ENCODE measurements at regions not wholly inside any gene's neighbourhood (a gene's known extent, or its start where the extent isn't known, plus 50 kb on each side); places are given as distances from the start of the nearest gene placed in this dataset.

GRCh38 chr3:56998076-56998529 is 62.4 kb upstream of the SPATA12 start (continued):
- TF ChIP-seq, protein P1, sequence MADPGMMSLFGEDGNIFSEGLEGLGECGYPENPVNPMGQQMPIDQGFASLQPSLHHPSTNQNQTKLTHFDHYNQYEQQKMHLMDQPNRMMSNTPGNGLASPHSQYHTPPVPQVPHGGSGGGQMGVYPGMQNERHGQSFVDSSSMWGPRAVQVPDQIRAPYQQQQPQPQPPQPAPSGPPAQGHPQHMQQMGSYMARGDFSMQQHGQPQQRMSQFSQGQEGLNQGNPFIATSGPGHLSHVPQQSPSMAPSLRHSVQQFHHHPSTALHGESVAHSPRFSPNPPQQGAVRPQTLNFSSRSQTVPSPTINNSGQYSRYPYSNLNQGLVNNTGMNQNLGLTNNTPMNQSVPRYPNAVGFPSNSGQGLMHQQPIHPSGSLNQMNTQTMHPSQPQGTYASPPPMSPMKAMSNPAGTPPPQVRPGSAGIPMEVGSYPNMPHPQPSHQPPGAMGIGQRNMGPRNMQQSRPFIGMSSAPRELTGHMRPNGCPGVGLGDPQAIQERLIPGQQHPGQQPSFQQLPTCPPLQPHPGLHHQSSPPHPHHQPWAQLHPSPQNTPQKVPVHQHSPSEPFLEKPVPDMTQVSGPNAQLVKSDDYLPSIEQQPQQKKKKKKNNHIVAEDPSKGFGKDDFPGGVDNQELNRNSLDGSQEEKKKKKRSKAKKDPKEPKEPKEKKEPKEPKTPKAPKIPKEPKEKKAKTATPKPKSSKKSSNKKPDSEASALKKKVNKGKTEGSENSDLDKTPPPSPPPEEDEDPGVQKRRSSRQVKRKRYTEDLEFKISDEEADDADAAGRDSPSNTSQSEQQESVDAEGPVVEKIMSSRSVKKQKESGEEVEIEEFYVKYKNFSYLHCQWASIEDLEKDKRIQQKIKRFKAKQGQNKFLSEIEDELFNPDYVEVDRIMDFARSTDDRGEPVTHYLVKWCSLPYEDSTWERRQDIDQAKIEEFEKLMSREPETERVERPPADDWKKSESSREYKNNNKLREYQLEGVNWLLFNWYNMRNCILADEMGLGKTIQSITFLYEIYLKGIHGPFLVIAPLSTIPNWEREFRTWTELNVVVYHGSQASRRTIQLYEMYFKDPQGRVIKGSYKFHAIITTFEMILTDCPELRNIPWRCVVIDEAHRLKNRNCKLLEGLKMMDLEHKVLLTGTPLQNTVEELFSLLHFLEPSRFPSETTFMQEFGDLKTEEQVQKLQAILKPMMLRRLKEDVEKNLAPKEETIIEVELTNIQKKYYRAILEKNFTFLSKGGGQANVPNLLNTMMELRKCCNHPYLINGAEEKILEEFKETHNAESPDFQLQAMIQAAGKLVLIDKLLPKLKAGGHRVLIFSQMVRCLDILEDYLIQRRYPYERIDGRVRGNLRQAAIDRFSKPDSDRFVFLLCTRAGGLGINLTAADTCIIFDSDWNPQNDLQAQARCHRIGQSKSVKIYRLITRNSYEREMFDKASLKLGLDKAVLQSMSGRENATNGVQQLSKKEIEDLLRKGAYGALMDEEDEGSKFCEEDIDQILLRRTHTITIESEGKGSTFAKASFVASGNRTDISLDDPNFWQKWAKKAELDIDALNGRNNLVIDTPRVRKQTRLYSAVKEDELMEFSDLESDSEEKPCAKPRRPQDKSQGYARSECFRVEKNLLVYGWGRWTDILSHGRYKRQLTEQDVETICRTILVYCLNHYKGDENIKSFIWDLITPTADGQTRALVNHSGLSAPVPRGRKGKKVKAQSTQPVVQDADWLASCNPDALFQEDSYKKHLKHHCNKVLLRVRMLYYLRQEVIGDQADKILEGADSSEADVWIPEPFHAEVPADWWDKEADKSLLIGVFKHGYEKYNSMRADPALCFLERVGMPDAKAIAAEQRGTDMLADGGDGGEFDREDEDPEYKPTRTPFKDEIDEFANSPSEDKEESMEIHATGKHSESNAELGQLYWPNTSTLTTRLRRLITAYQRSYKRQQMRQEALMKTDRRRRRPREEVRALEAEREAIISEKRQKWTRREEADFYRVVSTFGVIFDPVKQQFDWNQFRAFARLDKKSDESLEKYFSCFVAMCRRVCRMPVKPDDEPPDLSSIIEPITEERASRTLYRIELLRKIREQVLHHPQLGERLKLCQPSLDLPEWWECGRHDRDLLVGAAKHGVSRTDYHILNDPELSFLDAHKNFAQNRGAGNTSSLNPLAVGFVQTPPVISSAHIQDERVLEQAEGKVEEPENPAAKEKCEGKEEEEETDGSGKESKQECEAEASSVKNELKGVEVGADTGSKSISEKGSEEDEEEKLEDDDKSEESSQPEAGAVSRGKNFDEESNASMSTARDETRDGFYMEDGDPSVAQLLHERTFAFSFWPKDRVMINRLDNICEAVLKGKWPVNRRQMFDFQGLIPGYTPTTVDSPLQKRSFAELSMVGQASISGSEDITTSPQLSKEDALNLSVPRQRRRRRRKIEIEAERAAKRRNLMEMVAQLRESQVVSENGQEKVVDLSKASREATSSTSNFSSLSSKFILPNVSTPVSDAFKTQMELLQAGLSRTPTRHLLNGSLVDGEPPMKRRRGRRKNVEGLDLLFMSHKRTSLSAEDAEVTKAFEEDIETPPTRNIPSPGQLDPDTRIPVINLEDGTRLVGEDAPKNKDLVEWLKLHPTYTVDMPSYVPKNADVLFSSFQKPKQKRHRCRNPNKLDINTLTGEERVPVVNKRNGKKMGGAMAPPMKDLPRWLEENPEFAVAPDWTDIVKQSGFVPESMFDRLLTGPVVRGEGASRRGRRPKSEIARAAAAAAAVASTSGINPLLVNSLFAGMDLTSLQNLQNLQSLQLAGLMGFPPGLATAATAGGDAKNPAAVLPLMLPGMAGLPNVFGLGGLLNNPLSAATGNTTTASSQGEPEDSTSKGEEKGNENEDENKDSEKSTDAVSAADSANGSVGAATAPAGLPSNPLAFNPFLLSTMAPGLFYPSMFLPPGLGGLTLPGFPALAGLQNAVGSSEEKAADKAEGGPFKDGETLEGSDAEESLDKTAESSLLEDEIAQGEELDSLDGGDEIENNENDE (IDR thresholded peaks at IDR 0.05; ENCODE audit: insufficient replicate concordance, low read length): no peak
- no peak for TF ChIP-seq BCL11A (IDR thresholded peaks at IDR 0.05; ENCODE audit: low read depth in 2 of 2, low read length in 2 of 2)
- no peak for TF ChIP-seq MAX (IDR thresholded peaks at IDR 0.05)
- no peak for TF ChIP-seq TAF7 (optimal IDR thresholded peaks at IDR 0.05; ENCODE audit: borderline replicate concordance, low read depth, low read length)
- TF ChIP-seq GABPA (IDR thresholded peaks at IDR 0.05; ENCODE audit: borderline replicate concordance, insufficient read depth, low read length): no peak
- TF ChIP-seq POLR2A (IDR thresholded peaks at IDR 0.05; ENCODE audit: control extremely low read depth in 1 of 2, low read depth in 2 of 2, low read length in 2 of 2): no peak
- no peak for TF ChIP-seq SRF (IDR thresholded peaks at IDR 0.05; ENCODE audit: low read depth, low read length)
- TF ChIP-seq RFX5 (IDR thresholded peaks at IDR 0.05; ENCODE audit: borderline replicate concordance, low read depth, low read length): no peak
